Skeletal muscle satellite cell (primary cell): ENCODE measurements at regions not wholly inside any gene's neighbourhood (a gene's known extent, or its start where the extent isn't known, plus 50 kb on each side); places are given as distances from the start of the nearest gene placed in this dataset.

Experiments
- H3K27me3 ChIP-seq: 2 replicates; pipeline ENCODE4 v1.7.0; 2013; ENCODE audit warnings: low read length; ENCODE audit not compliant: control insufficient read depth, insufficient read depth
- H3K36me3 ChIP-seq: 2 replicates; pipeline ENCODE4 v1.7.0; 2013; ENCODE audit warnings: mild to moderate bottlenecking, control low read depth, low read length; ENCODE audit not compliant: insufficient read depth
- H3K4me1 ChIP-seq: 2 replicates; pipeline ENCODE4 v1.7.0; 2013; ENCODE audit warnings: low read length; ENCODE audit not compliant: control insufficient read depth, insufficient read depth
- H3K4me2 ChIP-seq: 2 replicates; pipeline ENCODE4 v1.7.0; 2013; ENCODE audit warnings: mild to moderate bottlenecking, low read length
- H3K4me3 ChIP-seq: 2 replicates; pipeline ENCODE4 v1.7.0; 2013; ENCODE audit warnings: low read length
- H3K9ac ChIP-seq: 2 replicates; pipeline ENCODE4 v1.7.0; 2013; ENCODE audit warnings: mild to moderate bottlenecking, low read depth, low read length, moderate library complexity
- H3K9me3 ChIP-seq: replicated peaks from 2 replicates; pipeline ENCODE4 v1.7.0; 2013; ENCODE audit warnings: mild to moderate bottlenecking, control low read depth, low read length

GRCh38 chr12:84807249-84807648, 105.3 kb downstream of the SLC6A15 start:
- no peak overlapping the region for H3K4me2 ChIP-seq
- no peaks in the 10 kb centered on the region for H3K27me3 ChIP-seq

GRCh38 chr12:84805474-84805858, 107.1 kb downstream of the SLC6A15 start:
- Histone ChIP-seq H3K36me3 (no peaks in the 10 kb centered on the region), H3K4me1 (peaks cover 12% of the 10 kb centered on the region), H3K9ac (no peak overlapping the region), H3K4me2 (no peak overlapping the region), H3K27me3 (no peaks in the 10 kb centered on the region), H3K4me3 (no peak overlapping the region), H3K9me3 (no peaks in the 10 kb centered on the region)

More at GRCh38 chr12:84807249-84807648, 105.3 kb downstream of the SLC6A15 start:
- Histone ChIP-seq H3K9ac (no peak overlapping the region), H3K9me3 (no peaks in the 10 kb centered on the region), H3K36me3 (no peaks in the 10 kb centered on the region), H3K4me1 (peaks cover 12% of the 10 kb centered on the region), H3K4me3 (no peak overlapping the region)

GRCh38 chr12:84804691-84805473, 107.7 kb downstream of the SLC6A15 start:
- Histone ChIP-seq H3K4me3 (no peak overlapping the region), H3K27me3 (no peaks in the 10 kb centered on the region), H3K36me3 (no peaks in the 10 kb centered on the region), H3K9me3 (no peaks in the 10 kb centered on the region), H3K4me1 (peaks cover 12% of the 10 kb centered on the region), H3K4me2 (no peak overlapping the region), H3K9ac (no peak overlapping the region)

GRCh38 chr12:84803661-84804060, 108.9 kb downstream of the SLC6A15 start:
- Histone ChIP-seq H3K4me3 (no peak overlapping the region), H3K36me3 (no peaks in the 10 kb centered on the region), H3K4me2 (no peak overlapping the region), H3K4me1 (peaks cover 12% of the 10 kb centered on the region), H3K9me3 (no peaks in the 10 kb centered on the region), H3K27me3 (no peaks in the 10 kb centered on the region), H3K9ac (no peak overlapping the region)

- H3K9me3 ChIP-seq: no peaks in the 10 kb centered on the region
- H3K27me3 ChIP-seq: no peaks in the 10 kb centered on the region
- H3K9ac ChIP-seq: no peak overlapping the region
- H3K36me3 ChIP-seq: no peaks in the 10 kb centered on the region
- no peak overlapping the region for H3K4me3 ChIP-seq
- no peak overlapping the region for H3K4me2 ChIP-seq
- H3K4me1 ChIP-seq: peaks cover 7% of the 10 kb centered on the region
Observed at GRCh38 chr12:84802161-84802560, 110.4 kb downstream of the SLC6A15 start.

GRCh38 chr12:84793558-84794367, 118.8 kb downstream of the SLC6A15 start:
- Histone ChIP-seq H3K4me1 (peaks cover 19% of the 10 kb centered on the region), H3K9me3 (no peaks in the 10 kb centered on the region), H3K4me3 (peak overlapping the region; percentile 32), H3K9ac (no peak overlapping the region), H3K36me3 (no peaks in the 10 kb centered on the region), H3K4me2 (peak overlapping the region; percentile 55), H3K27me3 (no peaks in the 10 kb centered on the region)

- Histone ChIP-seq H3K4me1 (peaks cover 19% of the 10 kb centered on the region), H3K9me3 (no peaks in the 10 kb centered on the region), H3K9ac (no peak overlapping the region), H3K4me3 (no peak overlapping the region), H3K27me3 (no peaks in the 10 kb centered on the region), H3K36me3 (no peaks in the 10 kb centered on the region), H3K4me2 (peak overlapping the region; percentile 37)
Observed at GRCh38 chr12:84791444-84791843, 121.2 kb downstream of the SLC6A15 start.

GRCh38 chr12:84789184-84789583, 123.4 kb downstream of the SLC6A15 start:
- Histone ChIP-seq H3K9ac (no peak overlapping the region), H3K4me1 (peaks cover 18% of the 10 kb centered on the region), H3K9me3 (no peaks in the 10 kb centered on the region), H3K4me3 (no peak overlapping the region), H3K36me3 (no peaks in the 10 kb centered on the region), H3K27me3 (no peaks in the 10 kb centered on the region), H3K4me2 (no peak overlapping the region)

- no peaks in the 10 kb centered on the region for H3K9me3 ChIP-seq
- no peak overlapping the region for H3K4me2 ChIP-seq
- no peaks in the 10 kb centered on the region for H3K27me3 ChIP-seq
- peaks cover 7% of the 10 kb centered on the region for H3K4me1 ChIP-seq
- H3K9ac ChIP-seq: no peak overlapping the region
- no peaks in the 10 kb centered on the region for H3K36me3 ChIP-seq
- H3K4me3 ChIP-seq: no peak overlapping the region
Observed at GRCh38 chr12:84787253-84787652, 125.3 kb downstream of the SLC6A15 start.

GRCh38 chr12:84786622-84787021, 126.0 kb downstream of the SLC6A15 start:
- Histone ChIP-seq H3K4me2 (no peak overlapping the region), H3K36me3 (no peaks in the 10 kb centered on the region), H3K9ac (no peak overlapping the region), H3K27me3 (no peaks in the 10 kb centered on the region), H3K4me1 (peaks cover 4% of the 10 kb centered on the region), H3K4me3 (no peak overlapping the region), H3K9me3 (no peaks in the 10 kb centered on the region)

- H3K4me1 ChIP-seq: no peaks in the 10 kb centered on the region
- no peaks in the 10 kb centered on the region for H3K36me3 ChIP-seq
- no peak overlapping the region for H3K9ac ChIP-seq
Observed at GRCh38 chr12:84785951-84786350, 126.6 kb downstream of the SLC6A15 start.

More at GRCh38 chr12:84785951-84786350, 126.6 kb downstream of the SLC6A15 start:
- Histone ChIP-seq H3K4me3 (no peak overlapping the region), H3K9me3 (no peaks in the 10 kb centered on the region), H3K4me2 (no peak overlapping the region), H3K27me3 (no peaks in the 10 kb centered on the region)
